ENCODE measurements at regions not wholly inside any gene's neighbourhood (a gene's known extent, or its start where the extent isn't known, plus 50 kb on each side); places are given as distances from the start of the nearest gene placed in this dataset.
A peak's percentile ranks its signal among the peaks of the same experiment; 100 is the strongest.
"Not testable (repeated sequence)": the region's sequence is repeated elsewhere in the genome, so short reads cannot be mapped to it uniquely, and the experiment has no call there.

- no peak for ATAC-seq
- no peak for TF ChIP-seq CTCF (IDR thresholded peaks at IDR 0.05)
These were observed 68.8 kb upstream of the SFSWAP start for GRCh38 chr12:131642101-131642540.

GRCh38 chr12:131642771-131643170, 68.1 kb upstream of the SFSWAP start:
- Histone ChIP-seq H3K27ac (no peak overlapping the region), H3K4me1 (no peaks in the 10 kb centered on the region), H3K36me3 (no peaks in the 10 kb centered on the region), H3K9me3 (no peaks in the 10 kb centered on the region), H3K27me3 (peaks cover 0 to 55% (median 34%) of the 10 kb centered on the region in 7 donors), H3K4me3 (no peak overlapping the region)
- ATAC-seq (no peak), DNase-seq (no peak)
- no peak for TF ChIP-seq CTCF (IDR thresholded peaks at IDR 0.05)
- WGBS, 2 donors: 88 to 90% methylated on average over 17 of the region's 17 CpGs
- intact Hi-C loops (cut with DNase I): loop anchor here in 5 of 10 donors (5.0 kb wide), 1 partner anchor 330 kb away; no protein-coding TSS in a partner anchor

More at GRCh38 chr12:131642101-131642540, 68.8 kb upstream of the SFSWAP start:
- H3K27ac ChIP-seq: no peak overlapping the region
- H3K9me3 ChIP-seq: no peaks in the 10 kb centered on the region
- DNase-seq: no peak
- no peak overlapping the region for H3K4me3 ChIP-seq
- no peaks in the 10 kb centered on the region for H3K4me1 ChIP-seq
- 69 to 80% methylated on average over 8 of the region's 8 CpGs for WGBS, 2 donors
- peaks cover 2 to 57% (median 38%) of the 10 kb centered on the region in 7 donors for H3K27me3 ChIP-seq
- no peaks in the 10 kb centered on the region for H3K36me3 ChIP-seq
- intact Hi-C loops (cut with DNase I): loop anchor here in 5 of 10 donors (5.0 kb wide), 1 partner anchor 330 kb away; no protein-coding TSS in a partner anchor

GRCh38 chr12:131643631-131644452, 67.0 kb upstream of the SFSWAP start:
- WGBS, 2 donors: 31 to 40% methylated on average over 7 of the region's 7 CpGs
- no peak overlapping the region for H3K4me3 ChIP-seq
- no peak for TF ChIP-seq CTCF (IDR thresholded peaks at IDR 0.05)
- H3K27ac ChIP-seq: no peak overlapping the region
- H3K9me3 ChIP-seq: no peaks in the 10 kb centered on the region
- intact Hi-C loops (cut with DNase I): loop anchor here in 5 of 10 donors (5.0 kb wide), 1 partner anchor 332 kb away; no protein-coding TSS in a partner anchor
- H3K27me3 ChIP-seq: peaks cover 0 to 56% (median 32%) of the 10 kb centered on the region in 7 donors
- ATAC-seq (no peak), DNase-seq (no peak)
- no peaks in the 10 kb centered on the region for H3K4me1 ChIP-seq
- no peaks in the 10 kb centered on the region for H3K36me3 ChIP-seq

GRCh38 chr12:131644481-131644880, 66.4 kb upstream of the SFSWAP start:
- WGBS, 2 donors: 56 to 58% methylated on average over 1 of the region's 1 CpG
- intact Hi-C loops (cut with DNase I): loop anchor here in 5 of 10 donors (5.0 kb wide), 1 partner anchor 332 kb away; no protein-coding TSS in a partner anchor
- ATAC-seq (no peak), DNase-seq (no peak)
- TF ChIP-seq CTCF (IDR thresholded peaks at IDR 0.05): no peak
- peaks cover 0 to 53% (median 27%) of the 10 kb centered on the region in 7 donors for H3K27me3 ChIP-seq
- H3K4me1 ChIP-seq: no peaks in the 10 kb centered on the region
- H3K4me3 ChIP-seq: no peak overlapping the region
- H3K36me3 ChIP-seq: no peaks in the 10 kb centered on the region
- no peak overlapping the region for H3K27ac ChIP-seq
- no peaks in the 10 kb centered on the region for H3K9me3 ChIP-seq

GRCh38 chr12:131644917-131645316, 66.0 kb upstream of the SFSWAP start:
- 58 to 68% methylated on average over 9 of the region's 9 CpGs for WGBS, 2 donors
- H3K4me3 ChIP-seq, ATAC-seq, H3K9me3 ChIP-seq, H3K27ac ChIP-seq, DNase-seq, H3K36me3 ChIP-seq, H3K4me1 ChIP-seq: not testable (repeated sequence)
- intact Hi-C loops (cut with DNase I): loop anchor here in 5 of 10 donors (5.0 kb wide), 1 partner anchor 333 kb away; no protein-coding TSS in a partner anchor
- peaks cover 0 to 57% (median 23%) of the 10 kb centered on the region in 7 donors for H3K27me3 ChIP-seq

- 33 to 42% methylated on average over 7 to 10 of the region's 13 CpGs for WGBS, 2 donors
- H3K4me3 ChIP-seq; H3K4me1 ChIP-seq; ATAC-seq; H3K27ac ChIP-seq; DNase-seq; intact Hi-C loops (cut with DNase I); H3K36me3 ChIP-seq; H3K9me3 ChIP-seq: not testable (repeated sequence)
- peaks cover 0 to 59% (median 23%) of the 10 kb centered on the region in 7 donors for H3K27me3 ChIP-seq
These were observed 65.3 kb upstream of the SFSWAP start for GRCh38 chr12:131645557-131645956.

- H3K27ac ChIP-seq; H3K36me3 ChIP-seq; DNase-seq; H3K4me1 ChIP-seq; H3K4me3 ChIP-seq; intact Hi-C loops (cut with DNase I); H3K9me3 ChIP-seq: not testable (repeated sequence)
- H3K27me3 ChIP-seq: peaks cover 0 to 66% (median 23%) of the 10 kb centered on the region in 7 donors
- ATAC-seq: peak in 2 of 8 donors; percentile 46 to 62
- 9 to 17% methylated on average over 6 of the region's 9 CpGs for WGBS, 2 donors
These were observed 64.4 kb upstream of the SFSWAP start for GRCh38 chr12:131646444-131646843.
